IPS-18a (cell line): ENCODE measurements at regions not wholly inside any gene's neighbourhood (a gene's known extent, or its start where the extent isn't known, plus 50 kb on each side); places are given as distances from the start of the nearest gene placed in this dataset.

ENCODE experiments used
- H3K27ac ChIP-seq: one replicate; pipeline ENCODE4 v1.5.1; 2013; ENCODE audit warnings: low read length
- H3K27me3 ChIP-seq: one replicate; pipeline ENCODE4 v1.6.1; 2013; ENCODE audit warnings: mild to moderate bottlenecking, low read length; ENCODE audit not compliant: control insufficient read depth, insufficient read depth
- H3K36me3 ChIP-seq: one replicate; pipeline ENCODE4 v1.6.1; 2013; ENCODE audit warnings: low read depth, low read length; ENCODE audit not compliant: control insufficient read depth
- H3K4me1 ChIP-seq: one replicate; pipeline ENCODE4 v1.6.1; 2013; ENCODE audit warnings: low read depth, low read length; ENCODE audit not compliant: control insufficient read depth
- H3K4me3 ChIP-seq: one replicate; pipeline ENCODE4 v1.5.1; 2013; ENCODE audit warnings: low read length
- H3K9ac ChIP-seq: one replicate; pipeline ENCODE4 v1.6.1; 2013; ENCODE audit warnings: mild to moderate bottlenecking, low read length, moderate library complexity
- H3K9me3 ChIP-seq: one replicate; pipeline ENCODE4 v1.6.1; 2013; ENCODE audit warnings: low read depth, low read length; ENCODE audit not compliant: control insufficient read depth

- no peak overlapping the region for H3K27ac ChIP-seq
- no peaks in the 10 kb centered on the region for H3K9me3 ChIP-seq
These were observed 71.8 kb upstream of the NCAM1 start for GRCh38 chr11:112889446-112889845.

DNA sequence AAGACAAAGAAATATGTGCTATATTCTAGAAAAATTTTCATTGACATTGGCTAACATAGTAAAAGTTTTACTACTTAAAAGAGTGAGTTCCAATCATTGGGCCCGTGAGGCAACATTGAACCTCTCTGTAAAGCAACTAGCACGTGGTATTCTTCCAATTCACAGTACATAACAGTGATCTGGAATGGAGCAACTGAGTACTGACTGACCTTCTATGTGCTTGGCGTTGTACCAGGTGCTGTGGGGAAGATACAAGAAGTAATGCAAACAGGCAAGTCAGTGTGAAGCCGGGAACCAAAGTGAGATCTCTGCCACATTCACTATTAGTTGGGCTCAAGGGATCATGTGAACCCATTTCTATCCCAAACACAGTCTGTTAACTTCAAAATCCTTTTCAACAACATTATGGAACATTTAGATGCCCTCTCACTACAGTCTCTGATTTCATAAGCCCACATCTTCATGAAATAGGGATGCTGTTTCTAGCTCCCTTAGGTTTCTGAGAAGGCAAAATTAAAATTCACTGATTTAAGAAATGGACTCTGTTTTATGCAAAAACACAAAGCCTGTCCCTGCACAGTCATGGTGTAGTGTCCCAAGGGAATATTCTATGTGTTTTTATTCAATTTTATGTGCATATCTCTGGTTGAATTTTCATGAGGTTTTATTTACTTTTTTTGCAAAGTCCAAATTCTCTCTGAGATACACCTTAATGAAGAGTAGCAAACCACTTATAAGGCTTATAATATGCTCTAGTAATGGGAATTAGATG lies 61.8 kb upstream of the NCAM1 start:
- no peaks in the 10 kb centered on the region for H3K4me1 ChIP-seq
- no peak overlapping the region for H3K9ac ChIP-seq
- H3K36me3 ChIP-seq: no peaks in the 10 kb centered on the region
- H3K27me3 ChIP-seq: no peaks in the 10 kb centered on the region
- H3K27ac ChIP-seq: no peak overlapping the region
- H3K9me3 ChIP-seq: no peaks in the 10 kb centered on the region
- no peak overlapping the region for H3K4me3 ChIP-seq

More at GRCh38 chr11:112889446-112889845, 71.8 kb upstream of the NCAM1 start:
- Histone ChIP-seq H3K27me3 (no peaks in the 10 kb centered on the region), H3K4me3 (no peak overlapping the region), H3K4me1 (no peaks in the 10 kb centered on the region), H3K9ac (no peak overlapping the region), H3K36me3 (no peaks in the 10 kb centered on the region)

- no peak overlapping the region for H3K4me3 ChIP-seq
- H3K27ac ChIP-seq: no peak overlapping the region
- H3K9ac ChIP-seq: no peak overlapping the region
These were observed 59.3 kb upstream of the NCAM1 start for GRCh38 chr11:112901924-112902323.

DNA sequence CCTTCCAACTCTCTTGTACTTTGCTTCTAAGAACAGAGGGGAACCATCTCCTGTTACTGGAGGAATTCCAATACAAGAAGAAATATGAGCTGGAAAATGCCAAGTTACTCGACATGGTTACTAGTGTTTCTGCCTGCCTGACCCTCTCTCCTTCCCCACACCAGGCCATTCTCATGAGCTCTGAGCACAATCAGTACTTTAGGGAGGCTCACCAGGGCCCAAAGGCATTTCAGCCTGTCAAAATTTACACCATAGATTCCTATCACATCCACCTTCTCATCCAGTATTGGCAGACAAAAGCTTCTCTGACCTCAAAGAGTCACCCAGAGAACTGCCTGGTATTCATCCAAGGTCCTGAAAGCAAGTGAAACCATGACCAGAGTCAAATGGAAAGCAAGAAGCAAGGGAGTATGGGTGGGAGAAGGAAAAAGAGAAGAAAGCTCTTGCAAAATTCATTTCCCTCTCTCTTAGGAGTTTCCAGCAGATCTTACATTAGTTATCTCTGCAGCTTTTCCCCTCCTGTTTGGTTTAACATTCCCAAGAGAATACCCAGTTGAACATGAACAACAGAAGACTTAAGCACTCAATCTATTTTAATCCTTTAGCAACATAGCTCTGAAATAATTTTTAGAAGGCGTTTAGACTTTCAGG lies 58.7 kb upstream of the NCAM1 start:
- no peak overlapping the region for H3K27ac ChIP-seq
- H3K36me3 ChIP-seq: no peaks in the 10 kb centered on the region
- H3K9me3 ChIP-seq: no peaks in the 10 kb centered on the region
- no peaks in the 10 kb centered on the region for H3K4me1 ChIP-seq
- no peaks in the 10 kb centered on the region for H3K27me3 ChIP-seq
- H3K9ac ChIP-seq: no peak overlapping the region
- no peak overlapping the region for H3K4me3 ChIP-seq

More at GRCh38 chr11:112901924-112902323, 59.3 kb upstream of the NCAM1 start:
- Histone ChIP-seq H3K27me3 (no peaks in the 10 kb centered on the region), H3K9me3 (no peaks in the 10 kb centered on the region), H3K4me1 (no peaks in the 10 kb centered on the region), H3K36me3 (no peaks in the 10 kb centered on the region)

DNA sequence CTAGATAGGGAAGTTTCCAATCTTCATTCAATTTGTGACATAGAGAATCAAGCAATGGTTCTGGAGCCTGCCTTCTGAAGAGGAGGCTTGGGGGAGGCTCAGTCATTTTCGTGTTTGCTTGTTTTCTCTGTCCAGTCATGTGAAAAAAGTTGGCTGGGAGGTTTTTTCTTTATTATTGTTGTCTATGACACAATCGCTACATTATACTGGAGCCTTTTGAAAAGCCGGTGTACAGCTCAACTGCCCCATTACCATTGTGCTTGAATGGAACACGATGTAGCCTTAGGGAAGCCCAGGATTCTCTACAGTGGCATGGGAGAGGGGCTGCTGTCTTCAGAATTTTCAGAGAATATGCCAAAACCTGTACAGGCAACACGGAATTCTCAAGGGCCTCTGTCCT lies 57.9 kb upstream of the NCAM1 start:
- Histone ChIP-seq H3K36me3 (no peaks in the 10 kb centered on the region), H3K9ac (no peak overlapping the region), H3K9me3 (no peaks in the 10 kb centered on the region), H3K27ac (no peak overlapping the region), H3K4me3 (no peak overlapping the region), H3K27me3 (no peaks in the 10 kb centered on the region), H3K4me1 (no peaks in the 10 kb centered on the region)

GRCh38 chr11:112911124-112911523 lies 50.1 kb upstream of the NCAM1 start:
- H3K27me3 ChIP-seq: no peaks in the 10 kb centered on the region
- H3K9me3 ChIP-seq: no peaks in the 10 kb centered on the region
- no peak overlapping the region for H3K9ac ChIP-seq
- no peak overlapping the region for H3K4me3 ChIP-seq
- H3K36me3 ChIP-seq: no peaks in the 10 kb centered on the region
- H3K4me1 ChIP-seq: peaks cover 5% of the 10 kb centered on the region
- no peak overlapping the region for H3K27ac ChIP-seq
